Activated CD4-positive, CD25-positive, alpha-beta regulatory T cell treated with anti-CD3 and anti-CD28 coated beads, Interleukin-2, amount 50 U/mL, for 24 hours (primary cell): ENCODE measurements at regions not wholly inside any gene's neighbourhood (a gene's known extent, or its start where the extent isn't known, plus 50 kb on each side); places are given as distances from the start of the nearest gene placed in this dataset.

ENCODE experiments used
- ATAC-seq, 2 donors: fragments of 150-1000 bp; cut with Tn5 transposase; one replicate each; pipeline ENCODE4 v1.10.0; 2021; ENCODE audit warnings: mild to moderate bottlenecking in 1 of 2, moderate library complexity in 1 of 2

DNA sequence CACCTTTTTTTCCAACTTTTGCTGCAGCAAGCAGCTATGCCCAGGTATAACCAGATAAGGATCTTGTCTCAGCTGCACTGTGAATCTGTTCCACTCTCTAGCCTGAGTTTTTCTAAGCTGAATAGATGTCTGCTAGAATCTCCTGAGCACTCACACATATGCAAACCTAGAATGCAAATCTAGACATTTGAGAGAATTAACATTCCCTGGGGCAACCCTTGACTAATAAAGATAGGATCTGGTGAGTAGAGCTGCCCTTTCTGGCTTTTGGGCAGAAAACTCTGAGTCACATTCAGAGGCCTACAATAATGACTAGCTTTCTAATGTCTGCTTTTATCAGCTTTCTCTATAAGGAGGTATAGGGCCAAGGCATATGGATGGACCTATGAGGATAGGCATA is 61.4 kb upstream of the BARHL2 start:
- no peak for ATAC-seq

DNA sequence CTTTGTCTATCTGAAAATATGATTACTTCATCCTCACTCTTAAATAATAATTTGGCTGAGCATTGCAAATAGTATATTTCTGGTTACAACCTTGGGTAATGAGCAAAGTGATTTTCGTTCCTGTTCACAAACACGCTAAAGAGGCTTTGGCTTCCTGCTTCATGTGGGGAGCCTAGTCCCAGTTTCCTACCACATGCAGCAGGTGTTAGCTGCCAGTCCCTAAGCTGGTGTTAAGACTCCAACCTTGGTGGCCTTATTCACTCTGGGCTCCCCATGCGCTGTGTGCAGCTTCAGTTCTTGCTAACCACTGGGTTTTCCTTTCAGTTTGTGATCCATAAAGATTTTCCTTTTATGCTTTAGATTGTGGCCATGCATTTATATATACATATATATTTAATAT is 56.7 kb upstream of the BARHL2 start:
- ATAC-seq = no peak

DNA sequence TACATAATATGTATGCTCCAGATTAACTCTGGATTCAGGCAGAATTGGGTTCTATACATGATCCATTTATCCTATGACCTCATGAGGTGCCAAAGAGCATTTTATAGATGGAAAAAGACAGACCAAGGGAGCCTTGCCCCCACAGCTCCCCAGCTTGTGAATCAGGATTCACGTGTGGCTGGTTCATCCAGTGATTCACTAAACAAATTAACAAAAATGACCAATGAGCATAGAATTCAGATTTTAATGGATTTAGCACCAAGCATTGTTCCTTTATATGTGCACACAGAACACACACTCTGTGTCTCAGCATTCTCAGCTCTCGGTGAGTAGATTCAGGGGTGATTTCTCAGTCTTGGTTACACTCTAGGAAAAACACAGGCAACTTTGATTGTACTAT is 51.7 kb upstream of the BARHL2 start:
- ATAC-seq = no peak

DNA sequence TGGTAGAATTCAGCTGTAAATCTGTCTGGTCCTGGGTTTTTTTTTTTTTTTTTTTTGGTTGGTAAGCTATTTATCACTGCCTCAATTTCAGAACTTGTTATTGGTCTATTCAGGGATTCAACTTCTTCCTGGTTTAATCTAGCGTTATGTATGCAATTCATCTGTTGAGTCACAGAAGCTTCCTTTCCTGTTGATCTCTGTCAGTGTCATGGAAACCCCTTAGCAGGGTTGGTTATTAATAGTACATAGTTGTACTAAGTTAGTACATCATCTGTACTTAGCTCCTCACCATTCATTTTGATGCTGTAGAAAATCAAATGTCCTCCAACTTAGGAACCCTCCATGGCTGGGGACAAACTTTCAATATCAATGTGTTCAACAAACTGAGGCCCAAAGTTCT is 51.0 kb upstream of the BARHL2 start:
- no peak for ATAC-seq
